H1 (cell line): ENCODE measurements at regions not wholly inside any gene's neighbourhood (a gene's known extent, or its start where the extent isn't known, plus 50 kb on each side); places are given as distances from the start of the nearest gene placed in this dataset.

ENCODE experiments used
- CREB1 ChIP-seq: IDR thresholded peaks from 2 replicates; pipeline ENCODE4 v1.6.1; 2012; ENCODE audit warnings: inconsistent platforms
- CTBP2 ChIP-seq: IDR thresholded peaks from 2 replicates; pipeline ENCODE4 v1.7.0; 2011; ENCODE audit warnings: borderline replicate concordance, mild to moderate bottlenecking, moderate library complexity, mixed read lengths, low read length; ENCODE audit not compliant: insufficient read depth, insufficient read length
- HDAC6 ChIP-seq: IDR thresholded peaks from one replicate; pipeline ENCODE4 v1.7.1; 2012; ENCODE audit warnings: low read depth, mild to moderate bottlenecking, inconsistent platforms, low read length, moderate library complexity
- JUN ChIP-seq: IDR thresholded peaks from 2 replicates; pipeline ENCODE4 v1.6.1; 2011; ENCODE audit warnings: low read depth, mild to moderate bottlenecking, improper control_type of control experiment, low read length
- SAP30 ChIP-seq: fragments of 300-600 bp; sonication (generic); IDR thresholded peaks from 2 replicates; pipeline ENCODE4 v1.7.1; 2012; ENCODE audit warnings: low read length, moderate library complexity, mild to moderate bottlenecking, inconsistent platforms; ENCODE audit not compliant: insufficient read depth, insufficient replicate concordance
- TF ChIP-seq, protein P1 (sequence below): fragments of 300-600 bp; sonication (generic); IDR thresholded peaks from 2 replicates; pipeline ENCODE4 v1.7.1; 2012; ENCODE audit warnings: low read length, moderate library complexity, mild to moderate bottlenecking, inconsistent platforms; ENCODE audit not compliant: insufficient replicate concordance
- TF ChIP-seq, protein P2 (sequence below): IDR thresholded peaks from 2 replicates; pipeline ENCODE4 v1.6.1; 2012; ENCODE audit warnings: low read length, inconsistent platforms

DNA sequence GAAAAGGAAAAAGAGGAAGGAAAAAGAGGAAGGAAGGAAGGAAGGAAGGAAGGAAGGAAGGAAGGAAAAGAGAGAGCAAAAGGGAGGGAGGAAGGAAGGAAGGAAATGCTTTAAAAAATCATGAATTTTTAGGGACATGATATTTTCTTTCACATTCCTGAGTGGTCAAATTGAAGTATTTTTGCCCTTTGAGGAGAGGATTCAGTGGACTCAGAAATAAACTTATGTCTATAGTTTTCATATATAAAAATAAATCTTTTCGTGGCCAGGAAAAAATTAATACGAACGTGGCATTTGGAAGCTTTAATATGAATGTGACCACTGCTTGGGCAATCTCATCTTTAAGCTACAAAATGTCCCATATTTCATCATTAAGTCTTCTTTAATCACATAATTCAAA lies 183.0 kb upstream of the TMCO5A start (continued):
- TF ChIP-seq, protein P1, sequence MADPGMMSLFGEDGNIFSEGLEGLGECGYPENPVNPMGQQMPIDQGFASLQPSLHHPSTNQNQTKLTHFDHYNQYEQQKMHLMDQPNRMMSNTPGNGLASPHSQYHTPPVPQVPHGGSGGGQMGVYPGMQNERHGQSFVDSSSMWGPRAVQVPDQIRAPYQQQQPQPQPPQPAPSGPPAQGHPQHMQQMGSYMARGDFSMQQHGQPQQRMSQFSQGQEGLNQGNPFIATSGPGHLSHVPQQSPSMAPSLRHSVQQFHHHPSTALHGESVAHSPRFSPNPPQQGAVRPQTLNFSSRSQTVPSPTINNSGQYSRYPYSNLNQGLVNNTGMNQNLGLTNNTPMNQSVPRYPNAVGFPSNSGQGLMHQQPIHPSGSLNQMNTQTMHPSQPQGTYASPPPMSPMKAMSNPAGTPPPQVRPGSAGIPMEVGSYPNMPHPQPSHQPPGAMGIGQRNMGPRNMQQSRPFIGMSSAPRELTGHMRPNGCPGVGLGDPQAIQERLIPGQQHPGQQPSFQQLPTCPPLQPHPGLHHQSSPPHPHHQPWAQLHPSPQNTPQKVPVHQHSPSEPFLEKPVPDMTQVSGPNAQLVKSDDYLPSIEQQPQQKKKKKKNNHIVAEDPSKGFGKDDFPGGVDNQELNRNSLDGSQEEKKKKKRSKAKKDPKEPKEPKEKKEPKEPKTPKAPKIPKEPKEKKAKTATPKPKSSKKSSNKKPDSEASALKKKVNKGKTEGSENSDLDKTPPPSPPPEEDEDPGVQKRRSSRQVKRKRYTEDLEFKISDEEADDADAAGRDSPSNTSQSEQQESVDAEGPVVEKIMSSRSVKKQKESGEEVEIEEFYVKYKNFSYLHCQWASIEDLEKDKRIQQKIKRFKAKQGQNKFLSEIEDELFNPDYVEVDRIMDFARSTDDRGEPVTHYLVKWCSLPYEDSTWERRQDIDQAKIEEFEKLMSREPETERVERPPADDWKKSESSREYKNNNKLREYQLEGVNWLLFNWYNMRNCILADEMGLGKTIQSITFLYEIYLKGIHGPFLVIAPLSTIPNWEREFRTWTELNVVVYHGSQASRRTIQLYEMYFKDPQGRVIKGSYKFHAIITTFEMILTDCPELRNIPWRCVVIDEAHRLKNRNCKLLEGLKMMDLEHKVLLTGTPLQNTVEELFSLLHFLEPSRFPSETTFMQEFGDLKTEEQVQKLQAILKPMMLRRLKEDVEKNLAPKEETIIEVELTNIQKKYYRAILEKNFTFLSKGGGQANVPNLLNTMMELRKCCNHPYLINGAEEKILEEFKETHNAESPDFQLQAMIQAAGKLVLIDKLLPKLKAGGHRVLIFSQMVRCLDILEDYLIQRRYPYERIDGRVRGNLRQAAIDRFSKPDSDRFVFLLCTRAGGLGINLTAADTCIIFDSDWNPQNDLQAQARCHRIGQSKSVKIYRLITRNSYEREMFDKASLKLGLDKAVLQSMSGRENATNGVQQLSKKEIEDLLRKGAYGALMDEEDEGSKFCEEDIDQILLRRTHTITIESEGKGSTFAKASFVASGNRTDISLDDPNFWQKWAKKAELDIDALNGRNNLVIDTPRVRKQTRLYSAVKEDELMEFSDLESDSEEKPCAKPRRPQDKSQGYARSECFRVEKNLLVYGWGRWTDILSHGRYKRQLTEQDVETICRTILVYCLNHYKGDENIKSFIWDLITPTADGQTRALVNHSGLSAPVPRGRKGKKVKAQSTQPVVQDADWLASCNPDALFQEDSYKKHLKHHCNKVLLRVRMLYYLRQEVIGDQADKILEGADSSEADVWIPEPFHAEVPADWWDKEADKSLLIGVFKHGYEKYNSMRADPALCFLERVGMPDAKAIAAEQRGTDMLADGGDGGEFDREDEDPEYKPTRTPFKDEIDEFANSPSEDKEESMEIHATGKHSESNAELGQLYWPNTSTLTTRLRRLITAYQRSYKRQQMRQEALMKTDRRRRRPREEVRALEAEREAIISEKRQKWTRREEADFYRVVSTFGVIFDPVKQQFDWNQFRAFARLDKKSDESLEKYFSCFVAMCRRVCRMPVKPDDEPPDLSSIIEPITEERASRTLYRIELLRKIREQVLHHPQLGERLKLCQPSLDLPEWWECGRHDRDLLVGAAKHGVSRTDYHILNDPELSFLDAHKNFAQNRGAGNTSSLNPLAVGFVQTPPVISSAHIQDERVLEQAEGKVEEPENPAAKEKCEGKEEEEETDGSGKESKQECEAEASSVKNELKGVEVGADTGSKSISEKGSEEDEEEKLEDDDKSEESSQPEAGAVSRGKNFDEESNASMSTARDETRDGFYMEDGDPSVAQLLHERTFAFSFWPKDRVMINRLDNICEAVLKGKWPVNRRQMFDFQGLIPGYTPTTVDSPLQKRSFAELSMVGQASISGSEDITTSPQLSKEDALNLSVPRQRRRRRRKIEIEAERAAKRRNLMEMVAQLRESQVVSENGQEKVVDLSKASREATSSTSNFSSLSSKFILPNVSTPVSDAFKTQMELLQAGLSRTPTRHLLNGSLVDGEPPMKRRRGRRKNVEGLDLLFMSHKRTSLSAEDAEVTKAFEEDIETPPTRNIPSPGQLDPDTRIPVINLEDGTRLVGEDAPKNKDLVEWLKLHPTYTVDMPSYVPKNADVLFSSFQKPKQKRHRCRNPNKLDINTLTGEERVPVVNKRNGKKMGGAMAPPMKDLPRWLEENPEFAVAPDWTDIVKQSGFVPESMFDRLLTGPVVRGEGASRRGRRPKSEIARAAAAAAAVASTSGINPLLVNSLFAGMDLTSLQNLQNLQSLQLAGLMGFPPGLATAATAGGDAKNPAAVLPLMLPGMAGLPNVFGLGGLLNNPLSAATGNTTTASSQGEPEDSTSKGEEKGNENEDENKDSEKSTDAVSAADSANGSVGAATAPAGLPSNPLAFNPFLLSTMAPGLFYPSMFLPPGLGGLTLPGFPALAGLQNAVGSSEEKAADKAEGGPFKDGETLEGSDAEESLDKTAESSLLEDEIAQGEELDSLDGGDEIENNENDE, result no peak
- no peak for TF ChIP-seq SAP30
- TF ChIP-seq CTBP2, result no peak
- TF ChIP-seq, protein P2, sequence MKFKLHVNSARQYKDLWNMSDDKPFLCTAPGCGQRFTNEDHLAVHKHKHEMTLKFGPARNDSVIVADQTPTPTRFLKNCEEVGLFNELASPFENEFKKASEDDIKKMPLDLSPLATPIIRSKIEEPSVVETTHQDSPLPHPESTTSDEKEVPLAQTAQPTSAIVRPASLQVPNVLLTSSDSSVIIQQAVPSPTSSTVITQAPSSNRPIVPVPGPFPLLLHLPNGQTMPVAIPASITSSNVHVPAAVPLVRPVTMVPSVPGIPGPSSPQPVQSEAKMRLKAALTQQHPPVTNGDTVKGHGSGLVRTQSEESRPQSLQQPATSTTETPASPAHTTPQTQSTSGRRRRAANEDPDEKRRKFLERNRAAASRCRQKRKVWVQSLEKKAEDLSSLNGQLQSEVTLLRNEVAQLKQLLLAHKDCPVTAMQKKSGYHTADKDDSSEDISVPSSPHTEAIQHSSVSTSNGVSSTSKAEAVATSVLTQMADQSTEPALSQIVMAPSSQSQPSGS, result no peak
- TF ChIP-seq HDAC6, result no peak
- TF ChIP-seq JUN, result no peak
- TF ChIP-seq CREB1, result no peak
